Esophagus squamous epithelium (tissue), 4 donors: ENCODE measurements at regions not wholly inside any gene's neighbourhood (a gene's known extent, or its start where the extent isn't known, plus 50 kb on each side); places are given as distances from the start of the nearest gene placed in this dataset.

Experiments
- POLR2A ChIP-seq, 4 donors: fragments of 450-650 bp; IDR thresholded peaks; one replicate each; pipeline ENCODE4 v1.6.1; 2017; ENCODE audit warnings: antibody characterized with exemption in 4 of 4, mild to moderate bottlenecking in 4 of 4, moderate library complexity in 3 of 4
- TF ChIP-seq, protein P1 (sequence below), 6 experiments: fragments of 450-650 bp in 4 of 6; fragments of 200-600 bp in 2 of 6; sonication (generic) in 2 of 6; IDR thresholded peaks; one replicate each; pipeline ENCODE4 v1.5.1; 2016 to 2019; ENCODE audit warnings: antibody characterized with exemption in 6 of 6, mild to moderate bottlenecking in 4 of 6, moderate library complexity in 4 of 6

DNA sequence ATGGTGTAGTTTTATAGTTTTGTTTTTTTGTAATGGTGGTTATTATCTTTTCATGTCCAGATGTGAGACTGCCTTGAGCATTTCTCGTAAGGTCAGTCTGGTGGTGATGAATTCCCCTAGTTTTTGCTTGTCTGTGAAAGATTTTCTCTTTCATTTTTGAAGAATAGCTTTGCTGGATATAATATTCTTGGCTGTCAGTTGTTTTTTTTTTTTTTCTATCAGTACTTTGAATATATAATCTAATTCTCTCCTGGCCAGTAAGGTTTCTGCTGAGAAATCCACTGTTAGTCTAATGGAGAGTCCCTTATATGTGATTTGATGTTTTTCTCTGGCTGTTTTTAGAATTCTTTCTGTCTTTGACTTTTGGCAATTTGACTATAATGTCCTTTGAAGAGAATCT is 106.9 kb downstream of the CARTPT start:
- no peak for TF ChIP-seq POLR2A (IDR thresholded peaks at IDR 0.05)
- TF ChIP-seq, protein P1, sequence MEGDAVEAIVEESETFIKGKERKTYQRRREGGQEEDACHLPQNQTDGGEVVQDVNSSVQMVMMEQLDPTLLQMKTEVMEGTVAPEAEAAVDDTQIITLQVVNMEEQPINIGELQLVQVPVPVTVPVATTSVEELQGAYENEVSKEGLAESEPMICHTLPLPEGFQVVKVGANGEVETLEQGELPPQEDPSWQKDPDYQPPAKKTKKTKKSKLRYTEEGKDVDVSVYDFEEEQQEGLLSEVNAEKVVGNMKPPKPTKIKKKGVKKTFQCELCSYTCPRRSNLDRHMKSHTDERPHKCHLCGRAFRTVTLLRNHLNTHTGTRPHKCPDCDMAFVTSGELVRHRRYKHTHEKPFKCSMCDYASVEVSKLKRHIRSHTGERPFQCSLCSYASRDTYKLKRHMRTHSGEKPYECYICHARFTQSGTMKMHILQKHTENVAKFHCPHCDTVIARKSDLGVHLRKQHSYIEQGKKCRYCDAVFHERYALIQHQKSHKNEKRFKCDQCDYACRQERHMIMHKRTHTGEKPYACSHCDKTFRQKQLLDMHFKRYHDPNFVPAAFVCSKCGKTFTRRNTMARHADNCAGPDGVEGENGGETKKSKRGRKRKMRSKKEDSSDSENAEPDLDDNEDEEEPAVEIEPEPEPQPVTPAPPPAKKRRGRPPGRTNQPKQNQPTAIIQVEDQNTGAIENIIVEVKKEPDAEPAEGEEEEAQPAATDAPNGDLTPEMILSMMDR (IDR thresholded peaks at IDR 0.05): no peak
